A673 (cell line): ENCODE measurements at regions not wholly inside any gene's neighbourhood (a gene's known extent, or its start where the extent isn't known, plus 50 kb on each side); places are given as distances from the start of the nearest gene placed in this dataset.

Source experiments
- BruUV-seq: library from RNA; stranded (reverse); fragments of 400-500 nt; replicated peaks from 2 replicates; lab custom pipeline; 2021; lab: Mats Ljungman, UMichigan
- CTCF ChIA-PET: fragments of 300-600 bp; sonication (Branson Sonifier 250); formaldehyde crosslinking; loops from one replicate; lab custom pipeline; 2022; ENCODE audit warnings: antibody characterized with exemption; lab: Charles Lee
- POLR2A ChIA-PET: fragments of 300-600 bp; sonication (Branson Sonifier 250); formaldehyde crosslinking; loops from one replicate; lab custom pipeline; 2022; ENCODE audit warnings: antibody characterized with exemption; ENCODE audit not compliant: low non-redundant PET; lab: Charles Lee
- DNase-seq: peaks from one replicate; pipeline ENCODE4 v3.0.0-alpha.2; 2015; ENCODE audit warnings: low spot score
- H3K27ac ChIP-seq: fragments of 200-600 bp; sonication (generic); 2 replicates; pipeline ENCODE4 v1.5.1; 2016; ENCODE audit warnings: mixed run types, low read depth, mild to moderate bottlenecking, mixed read lengths, antibody characterized with exemption, low read length; ENCODE audit not compliant: poor library complexity, severe bottlenecking
- H3K27me3 ChIP-seq: fragments of 200-600 bp; sonication (generic); replicated peaks from 2 replicates; pipeline ENCODE4 v1.6.1; 2017; ENCODE audit warnings: mixed run types, low read depth, mild to moderate bottlenecking, mixed read lengths, antibody characterized with exemption, low read length; ENCODE audit not compliant: insufficient read depth, poor library complexity
- H3K36me3 ChIP-seq: fragments of 200-600 bp; sonication (generic); 2 replicates; pipeline ENCODE4 v1.6.1; 2016; ENCODE audit warnings: mixed run types, mild to moderate bottlenecking, mixed read lengths, antibody characterized with exemption, low read length; ENCODE audit not compliant: insufficient read depth, poor library complexity, severe bottlenecking
- H3K4me1 ChIP-seq: fragments of 200-600 bp; sonication (generic); 2 replicates; pipeline ENCODE4 v1.6.1; 2017; ENCODE audit warnings: mixed run types, mild to moderate bottlenecking, mixed read lengths, antibody characterized with exemption, low read length; ENCODE audit not compliant: insufficient read depth, poor library complexity, severe bottlenecking
- H3K4me3 ChIP-seq: fragments of 200-600 bp; sonication (generic); 2 replicates; pipeline ENCODE4 v1.5.1; 2016; ENCODE audit warnings: low read depth, mixed run types, mild to moderate bottlenecking, mixed read lengths, low read length; ENCODE audit not compliant: poor library complexity, severe bottlenecking
- H3K9me3 ChIP-seq: fragments of 200-600 bp; sonication (generic); 2 replicates; pipeline ENCODE4 v1.6.1; 2016; ENCODE audit warnings: mixed run types, low read depth, mild to moderate bottlenecking, mixed read lengths, antibody characterized with exemption, low read length; ENCODE audit not compliant: poor library complexity, severe bottlenecking
- EZH2 ChIP-seq: fragments of 200-600 bp; sonication (generic); IDR thresholded peaks from 2 replicates; pipeline ENCODE4 v1.6.1; 2017; ENCODE audit warnings: borderline replicate concordance, low read depth, mild to moderate bottlenecking, mixed read lengths, antibody characterized with exemption, low read length; ENCODE audit not compliant: poor library complexity, severe bottlenecking
- intact Hi-C: fragments of 100-400 bp; cut with micrococcal nuclease; formaldehyde crosslinking; loops from one replicate; pipeline ENCODE4 v1.10.0; 2022; ENCODE audit not compliant: unreplicated experiment
- TF ChIP-seq, protein P1 (sequence below): fragments of 300-800, 200-600 bp; sonication (generic); conservative IDR thresholded peaks from 2 replicates; pipeline ENCODE4 v1.5.1; 2017; ENCODE audit warnings: low read depth, mild to moderate bottlenecking, antibody characterized with exemption, low read length, moderate library complexity, mixed read lengths

- BruUV-seq = no TSS peak
- no peak for DNase-seq
- H3K36me3 ChIP-seq = no peaks in the 10 kb centered on the region
- H3K27ac ChIP-seq = no peak overlapping the region
- CTCF ChIA-PET = no interaction called here
- no peaks in the 10 kb centered on the region for H3K4me1 ChIP-seq
- TF ChIP-seq, protein P1, sequence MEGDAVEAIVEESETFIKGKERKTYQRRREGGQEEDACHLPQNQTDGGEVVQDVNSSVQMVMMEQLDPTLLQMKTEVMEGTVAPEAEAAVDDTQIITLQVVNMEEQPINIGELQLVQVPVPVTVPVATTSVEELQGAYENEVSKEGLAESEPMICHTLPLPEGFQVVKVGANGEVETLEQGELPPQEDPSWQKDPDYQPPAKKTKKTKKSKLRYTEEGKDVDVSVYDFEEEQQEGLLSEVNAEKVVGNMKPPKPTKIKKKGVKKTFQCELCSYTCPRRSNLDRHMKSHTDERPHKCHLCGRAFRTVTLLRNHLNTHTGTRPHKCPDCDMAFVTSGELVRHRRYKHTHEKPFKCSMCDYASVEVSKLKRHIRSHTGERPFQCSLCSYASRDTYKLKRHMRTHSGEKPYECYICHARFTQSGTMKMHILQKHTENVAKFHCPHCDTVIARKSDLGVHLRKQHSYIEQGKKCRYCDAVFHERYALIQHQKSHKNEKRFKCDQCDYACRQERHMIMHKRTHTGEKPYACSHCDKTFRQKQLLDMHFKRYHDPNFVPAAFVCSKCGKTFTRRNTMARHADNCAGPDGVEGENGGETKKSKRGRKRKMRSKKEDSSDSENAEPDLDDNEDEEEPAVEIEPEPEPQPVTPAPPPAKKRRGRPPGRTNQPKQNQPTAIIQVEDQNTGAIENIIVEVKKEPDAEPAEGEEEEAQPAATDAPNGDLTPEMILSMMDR = no peak
- TF ChIP-seq EZH2 = no peak
- intact Hi-C loops = no loop called here
- H3K4me3 ChIP-seq = no peak overlapping the region
- POLR2A ChIA-PET = no interaction called here
- H3K27me3 ChIP-seq = no peaks in the 10 kb centered on the region
- H3K9me3 ChIP-seq = no peaks in the 10 kb centered on the region
Measured at GRCh38 chrX:116342903-116343302, 93.5 kb upstream of the SLC6A14 start.

- no peak overlapping the region for H3K27ac ChIP-seq
- POLR2A ChIA-PET = no interaction called here
- BruUV-seq = no TSS peak
Measured at GRCh38 chrX:116345958-116346357, 90.4 kb upstream of the SLC6A14 start.

GRCh38 chrX:116357329-116357728 is 79.1 kb upstream of the SLC6A14 start:
- Histone ChIP-seq H3K4me1 (no peaks in the 10 kb centered on the region), H3K27me3 (no peaks in the 10 kb centered on the region), H3K27ac (no peak overlapping the region), H3K4me3 (no peak overlapping the region), H3K36me3 (no peaks in the 10 kb centered on the region), H3K9me3 (no peaks in the 10 kb centered on the region)
- DNase-seq = no peak
- no peak for TF ChIP-seq EZH2
- TF ChIP-seq, protein P1 = no peak
- intact Hi-C loops = no loop called here
- CTCF ChIA-PET = no interaction called here
- no TSS peak for BruUV-seq
- POLR2A ChIA-PET = no interaction called here

More at GRCh38 chrX:116345958-116346357, 90.4 kb upstream of the SLC6A14 start:
- Histone ChIP-seq H3K4me3 (no peak overlapping the region), H3K9me3 (no peaks in the 10 kb centered on the region), H3K4me1 (no peaks in the 10 kb centered on the region), H3K36me3 (no peaks in the 10 kb centered on the region), H3K27me3 (no peaks in the 10 kb centered on the region)
- no peak for TF ChIP-seq EZH2
- TF ChIP-seq, protein P1 = no peak
- no peak for DNase-seq
- CTCF ChIA-PET = no interaction called here
- intact Hi-C loops = no loop called here
